Testis (tissue), 2 donors: ENCODE measurements at regions not wholly inside any gene's neighbourhood (a gene's known extent, or its start where the extent isn't known, plus 50 kb on each side); places are given as distances from the start of the nearest gene placed in this dataset.

Experiments
- POLR2A ChIP-seq: fragments of 450-650 bp; IDR thresholded peaks from one replicate; pipeline ENCODE4 v1.6.1; 2017; ENCODE audit warnings: antibody characterized with exemption, mild to moderate bottlenecking, moderate library complexity
- TF ChIP-seq, protein P1 (sequence below), 3 experiments: fragments of 450-650 bp in 2 of 3; fragments of 200-600 bp in 1 of 3; sonication (generic) in 1 of 3; IDR thresholded peaks; one replicate each; pipeline ENCODE4 v1.5.1; 2016 to 2019; ENCODE audit warnings: antibody characterized with exemption in 3 of 3, mild to moderate bottlenecking in 2 of 3, moderate library complexity in 1 of 3

DNA sequence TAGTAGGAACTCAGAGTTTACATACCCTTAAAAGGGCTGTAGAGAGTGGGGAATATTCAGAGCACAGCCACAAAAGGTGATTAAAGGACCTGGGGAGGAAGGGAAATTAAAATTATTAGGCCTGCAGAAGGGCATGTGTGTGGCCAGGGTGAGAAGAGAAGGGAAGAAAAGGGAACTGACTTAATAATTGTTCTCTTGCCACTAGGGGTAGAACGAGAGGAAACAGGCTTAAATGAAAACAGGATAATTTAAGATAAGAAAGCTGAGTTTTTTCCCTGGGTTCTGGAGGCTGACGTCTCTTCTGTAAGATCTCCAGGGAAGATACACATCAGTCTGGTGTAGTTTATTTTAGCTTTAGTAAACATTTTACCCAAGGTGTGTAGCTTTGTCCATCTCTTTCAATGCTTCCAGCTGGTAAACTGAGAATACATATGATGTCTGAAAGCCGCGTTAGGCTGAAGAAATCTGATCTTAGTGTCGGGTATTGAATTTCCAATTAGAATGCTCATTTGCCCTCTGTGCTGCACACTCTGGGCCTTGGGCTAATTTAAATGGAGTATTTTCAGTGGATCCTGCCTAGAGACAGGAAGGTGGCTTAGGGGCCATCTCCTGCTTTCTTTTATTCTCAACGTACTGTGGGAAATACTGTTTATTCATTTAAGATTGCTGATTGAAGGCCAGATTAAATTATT, 416.8 kb downstream of the TMEM38B start:
- TF ChIP-seq, protein P1, sequence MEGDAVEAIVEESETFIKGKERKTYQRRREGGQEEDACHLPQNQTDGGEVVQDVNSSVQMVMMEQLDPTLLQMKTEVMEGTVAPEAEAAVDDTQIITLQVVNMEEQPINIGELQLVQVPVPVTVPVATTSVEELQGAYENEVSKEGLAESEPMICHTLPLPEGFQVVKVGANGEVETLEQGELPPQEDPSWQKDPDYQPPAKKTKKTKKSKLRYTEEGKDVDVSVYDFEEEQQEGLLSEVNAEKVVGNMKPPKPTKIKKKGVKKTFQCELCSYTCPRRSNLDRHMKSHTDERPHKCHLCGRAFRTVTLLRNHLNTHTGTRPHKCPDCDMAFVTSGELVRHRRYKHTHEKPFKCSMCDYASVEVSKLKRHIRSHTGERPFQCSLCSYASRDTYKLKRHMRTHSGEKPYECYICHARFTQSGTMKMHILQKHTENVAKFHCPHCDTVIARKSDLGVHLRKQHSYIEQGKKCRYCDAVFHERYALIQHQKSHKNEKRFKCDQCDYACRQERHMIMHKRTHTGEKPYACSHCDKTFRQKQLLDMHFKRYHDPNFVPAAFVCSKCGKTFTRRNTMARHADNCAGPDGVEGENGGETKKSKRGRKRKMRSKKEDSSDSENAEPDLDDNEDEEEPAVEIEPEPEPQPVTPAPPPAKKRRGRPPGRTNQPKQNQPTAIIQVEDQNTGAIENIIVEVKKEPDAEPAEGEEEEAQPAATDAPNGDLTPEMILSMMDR (IDR thresholded peaks at IDR 0.05) = no peak
- no peak for TF ChIP-seq POLR2A
